ENCODE measurements at regions not wholly inside any gene's neighbourhood (a gene's known extent, or its start where the extent isn't known, plus 50 kb on each side); places are given as distances from the start of the nearest gene placed in this dataset.

GRCh38 chr2:122244598-122245229 lies 489.3 kb downstream of the TSN start:
- H3K27ac ChIP-seq: no peak overlapping the region
- H3K9me3 ChIP-seq: no peaks in the 10 kb centered on the region
- no peaks in the 10 kb centered on the region for H3K4me1 ChIP-seq
- H3K4me3 ChIP-seq: no peak overlapping the region
- H3K36me3 ChIP-seq: no peaks in the 10 kb centered on the region
- H3K27me3 ChIP-seq: no peaks in the 10 kb centered on the region
- no peak for TF ChIP-seq POLR2A (IDR thresholded peaks at IDR 0.05)
- TF ChIP-seq, protein P1, sequence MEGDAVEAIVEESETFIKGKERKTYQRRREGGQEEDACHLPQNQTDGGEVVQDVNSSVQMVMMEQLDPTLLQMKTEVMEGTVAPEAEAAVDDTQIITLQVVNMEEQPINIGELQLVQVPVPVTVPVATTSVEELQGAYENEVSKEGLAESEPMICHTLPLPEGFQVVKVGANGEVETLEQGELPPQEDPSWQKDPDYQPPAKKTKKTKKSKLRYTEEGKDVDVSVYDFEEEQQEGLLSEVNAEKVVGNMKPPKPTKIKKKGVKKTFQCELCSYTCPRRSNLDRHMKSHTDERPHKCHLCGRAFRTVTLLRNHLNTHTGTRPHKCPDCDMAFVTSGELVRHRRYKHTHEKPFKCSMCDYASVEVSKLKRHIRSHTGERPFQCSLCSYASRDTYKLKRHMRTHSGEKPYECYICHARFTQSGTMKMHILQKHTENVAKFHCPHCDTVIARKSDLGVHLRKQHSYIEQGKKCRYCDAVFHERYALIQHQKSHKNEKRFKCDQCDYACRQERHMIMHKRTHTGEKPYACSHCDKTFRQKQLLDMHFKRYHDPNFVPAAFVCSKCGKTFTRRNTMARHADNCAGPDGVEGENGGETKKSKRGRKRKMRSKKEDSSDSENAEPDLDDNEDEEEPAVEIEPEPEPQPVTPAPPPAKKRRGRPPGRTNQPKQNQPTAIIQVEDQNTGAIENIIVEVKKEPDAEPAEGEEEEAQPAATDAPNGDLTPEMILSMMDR (IDR thresholded peaks at IDR 0.05): no peak
- DNase-seq: no peak

DNA sequence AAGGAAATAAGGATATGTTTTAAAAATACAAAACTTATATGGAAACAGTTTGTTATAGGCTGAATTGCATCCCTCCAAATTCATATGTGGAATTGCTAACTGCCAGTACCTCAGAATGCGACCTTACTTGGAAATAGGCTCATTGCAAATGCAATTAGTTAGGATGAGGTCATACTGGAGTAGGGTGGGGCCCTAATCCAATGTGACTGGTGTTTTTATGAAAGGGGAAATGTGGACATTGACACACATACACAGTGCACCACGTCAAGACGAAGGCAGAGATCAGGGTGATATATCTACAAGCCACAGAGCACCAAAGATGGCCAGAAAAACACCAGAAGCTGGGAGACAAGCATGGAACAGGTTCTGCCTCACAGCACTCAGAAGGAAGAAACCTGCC lies 494.2 kb downstream of the TSN start:
- TF ChIP-seq POLR2A (IDR thresholded peaks at IDR 0.05): no peak
- TF ChIP-seq, protein P1 (IDR thresholded peaks at IDR 0.05): no peak
- Histone ChIP-seq H3K36me3 (no peaks in the 10 kb centered on the region), H3K9me3 (no peaks in the 10 kb centered on the region), H3K27me3 (no peaks in the 10 kb centered on the region), H3K4me1 (no peaks in the 10 kb centered on the region), H3K4me3 (no peak overlapping the region), H3K27ac (no peak overlapping the region)
- DNase-seq: no peak

DNA sequence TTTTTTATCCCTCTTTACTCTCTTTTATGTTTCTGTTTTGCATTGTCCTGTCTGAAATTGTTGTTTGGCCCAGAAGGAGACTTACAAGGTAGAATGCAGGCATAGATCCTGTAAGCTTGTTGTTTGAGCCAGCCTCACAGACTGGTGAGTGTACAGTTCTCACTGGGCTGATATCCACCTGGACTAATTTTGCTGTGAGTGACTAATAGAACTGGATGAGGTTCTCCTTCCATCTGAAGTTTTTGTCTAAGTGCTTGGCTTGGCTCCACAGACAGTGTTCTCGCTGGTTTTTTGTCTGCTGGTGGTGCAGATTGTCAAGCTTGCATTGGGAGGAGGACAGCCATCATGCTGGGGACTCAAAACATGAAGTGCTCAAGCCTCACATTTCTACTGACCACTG lies 495.7 kb downstream of the TSN start:
- Histone ChIP-seq H3K9me3 (no peaks in the 10 kb centered on the region), H3K27ac (no peak overlapping the region), H3K36me3 (no peaks in the 10 kb centered on the region), H3K4me1 (no peaks in the 10 kb centered on the region), H3K4me3 (no peak overlapping the region), H3K27me3 (no peaks in the 10 kb centered on the region)
- DNase-seq: no peak
- TF ChIP-seq POLR2A (IDR thresholded peaks at IDR 0.05): no peak
- TF ChIP-seq, protein P1 (IDR thresholded peaks at IDR 0.05): no peak

DNA sequence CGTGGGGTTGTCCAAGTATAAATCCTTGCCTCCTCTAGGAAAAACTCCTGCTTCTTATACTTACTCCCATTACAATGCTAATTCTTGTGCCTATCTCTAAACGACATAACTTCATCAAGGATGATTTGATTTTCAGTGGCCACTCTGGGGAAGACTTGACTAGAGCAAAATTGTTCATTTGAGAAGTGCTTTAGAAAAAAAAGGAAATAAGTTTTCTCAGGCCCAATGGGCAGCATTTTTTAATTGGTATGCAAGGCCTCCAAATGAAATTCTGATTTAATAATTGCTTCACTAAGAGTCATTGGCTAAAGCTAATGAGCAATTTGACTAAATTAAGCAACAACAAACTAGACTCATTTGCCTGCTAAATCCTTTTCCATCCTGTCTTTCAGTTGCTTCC lies 496.1 kb downstream of the TSN start:
- H3K4me3 ChIP-seq: no peak overlapping the region
- H3K27ac ChIP-seq: no peak overlapping the region
- no peak for DNase-seq
- no peaks in the 10 kb centered on the region for H3K4me1 ChIP-seq
- no peaks in the 10 kb centered on the region for H3K9me3 ChIP-seq
- TF ChIP-seq, protein P1 (IDR thresholded peaks at IDR 0.05): no peak
- TF ChIP-seq POLR2A (IDR thresholded peaks at IDR 0.05): no peak
- H3K36me3 ChIP-seq: no peaks in the 10 kb centered on the region
- H3K27me3 ChIP-seq: no peaks in the 10 kb centered on the region

DNA sequence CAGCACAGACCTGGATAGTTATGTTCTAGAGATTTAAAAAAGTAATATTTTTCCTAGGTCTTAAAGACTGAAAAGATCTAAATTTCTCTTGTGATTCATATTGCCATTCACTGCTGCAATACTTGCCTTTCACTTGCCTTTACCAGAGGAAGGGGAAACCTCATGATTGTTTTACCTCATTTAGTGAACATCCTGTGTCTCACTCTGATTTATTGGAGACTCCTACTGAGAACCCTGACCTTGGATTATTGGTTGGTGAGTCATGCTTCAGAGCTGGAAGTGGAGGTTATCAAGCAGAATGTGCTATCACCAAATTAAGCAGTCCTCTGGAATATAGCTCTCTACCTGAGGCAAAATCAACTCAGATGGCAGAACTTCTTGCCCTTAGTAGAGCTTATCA lies 500.5 kb downstream of the TSN start:
- H3K9me3 ChIP-seq: no peaks in the 10 kb centered on the region
- H3K27ac ChIP-seq: no peak overlapping the region
- no peak for TF ChIP-seq POLR2A (IDR thresholded peaks at IDR 0.05)
- TF ChIP-seq, protein P1 (IDR thresholded peaks at IDR 0.05): no peak
- H3K4me3 ChIP-seq: no peak overlapping the region
- H3K27me3 ChIP-seq: no peaks in the 10 kb centered on the region
- DNase-seq: no peak
- H3K36me3 ChIP-seq: no peaks in the 10 kb centered on the region
- H3K4me1 ChIP-seq: no peaks in the 10 kb centered on the region

DNA sequence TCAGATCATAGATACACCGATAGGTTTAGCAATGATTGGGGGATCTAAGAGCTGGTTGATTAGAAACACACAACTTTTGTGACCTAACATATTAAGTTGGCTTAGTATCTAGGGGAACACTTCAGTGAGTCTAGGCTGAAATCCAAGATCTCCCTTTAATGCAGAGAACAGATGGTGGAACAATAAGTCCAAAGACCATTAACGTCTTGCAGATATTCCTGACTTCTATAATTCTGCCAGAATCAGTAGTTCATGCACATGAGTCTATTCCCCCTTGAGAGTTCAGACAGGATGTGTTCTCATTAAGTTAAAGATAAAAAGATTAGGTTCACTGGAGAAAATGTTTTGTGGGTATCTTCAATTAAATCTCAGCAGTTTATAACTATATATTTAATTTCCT lies 506.5 kb downstream of the TSN start:
- no peaks in the 10 kb centered on the region for H3K4me1 ChIP-seq
- no peak overlapping the region for H3K4me3 ChIP-seq
- H3K27me3 ChIP-seq: no peaks in the 10 kb centered on the region
- DNase-seq: no peak
- H3K36me3 ChIP-seq: no peaks in the 10 kb centered on the region
- H3K9me3 ChIP-seq: no peaks in the 10 kb centered on the region
- TF ChIP-seq, protein P1 (IDR thresholded peaks at IDR 0.05): no peak
- no peak for TF ChIP-seq POLR2A (IDR thresholded peaks at IDR 0.05)
- no peak overlapping the region for H3K27ac ChIP-seq

All from Peyer's patch (tissue), 4 donors.